ENCODE measurements at regions not wholly inside any gene's neighbourhood (a gene's known extent, or its start where the extent isn't known, plus 50 kb on each side); places are given as distances from the start of the nearest gene placed in this dataset.

- WGBS, 2 experiments (ENCODE audit: extremely low coverage in 2 of 2, insufficient read length in 1 of 2): no CpG with 5 or more reads among the region's 8 CpGs
- ChIA-PET POLR2A (ENCODE audit: unreplicated experiment) (no interaction called here), CTCF (no interaction called here)
- Histone ChIP-seq H4K8ac (ENCODE audit: low read depth in 2 of 2, low read length in 2 of 2) (no peak overlapping the region), H2BK5ac (ENCODE audit: low read depth, low read length, poor library complexity, severe bottlenecking) (no peak overlapping the region), H4K5ac (ENCODE audit: low read depth, low read length) (no peak overlapping the region), H3K23ac (ENCODE audit: low read depth, low read length) (no peak overlapping the region), H3K4me1 (ENCODE audit: control insufficient read depth, insufficient read depth, low read length) (no peaks in the 10 kb centered on the region), H3K18ac (ENCODE audit: low read depth, low read length) (no peak overlapping the region), H3K9ac (ENCODE audit: low read depth, low read length) (no peak overlapping the region), H3K56ac (ENCODE audit: extremely low read depth, insufficient read depth, low read length) (no peak overlapping the region), H3K27me3 (ENCODE audit: control insufficient read depth, insufficient read depth, low read length) (no peaks in the 10 kb centered on the region), H3K4me2 (ENCODE audit: low read depth, low read length) (no peak overlapping the region), H3K79me1 (ENCODE audit: low read depth in 1 of 2, low read length in 2 of 2) (no peaks in the 10 kb centered on the region), H3K14ac (replicated peaks; ENCODE audit: low read depth, low read length) (no peak overlapping the region), H3K4ac (ENCODE audit: low read depth, low read length) (no peak overlapping the region), H2BK120ac (ENCODE audit: low read depth, low read length) (no peak overlapping the region), H3K36me3 (ENCODE audit: control insufficient read depth, insufficient read depth, low read length) (no peaks in the 10 kb centered on the region), H2BK15ac (ENCODE audit: low read depth, low read length) (no peak overlapping the region), H4K91ac (ENCODE audit: insufficient read depth, low read depth, low read length) (no peak overlapping the region), H2AK9ac (replicated peaks; ENCODE audit: low read depth, low read length, poor library complexity) (no peak overlapping the region), H2BK20ac (ENCODE audit: low read depth, low read length) (no peak overlapping the region), H3K9me1 (ENCODE audit: insufficient read depth, low read length) (no peaks in the 10 kb centered on the region), H4K20me1 (ENCODE audit: insufficient read depth, low read length) (no peaks in the 10 kb centered on the region), H2AK5ac (ENCODE audit: low read depth, low read length) (no peak overlapping the region), H3K27ac (ENCODE audit: insufficient read depth, low read length) (no peak overlapping the region), H2AFZ (replicated peaks; ENCODE audit: low read length, poor library complexity) (no peak overlapping the region), H3K4me3 (ENCODE audit: insufficient read depth, low read depth, low read length) (no peak overlapping the region), H3K9me3 (ENCODE audit: control insufficient read depth, insufficient read depth, low read length) (peaks cover 35% of the 10 kb centered on the region)
- dilution Hi-C loops (cut with HindIII; ENCODE audit: low sequenced_read_pairs, unreplicated experiment): no loop called here
- TF ChIP-seq BHLHE40 (IDR thresholded peaks at IDR 0.05; ENCODE audit: low read depth, low read length) (no peak), ELK1 (IDR thresholded peaks at IDR 0.05; ENCODE audit: borderline replicate concordance, low read depth, low read length) (no peak), MAFK (IDR thresholded peaks at IDR 0.05; ENCODE audit: low read depth, low read length) (no peak), RCOR1 (IDR thresholded peaks at IDR 0.05; ENCODE audit: insufficient replicate concordance, low read length) (no peak), MAZ (IDR thresholded peaks at IDR 0.05; ENCODE audit: borderline replicate concordance, low read depth, low read length) (no peak), CHD1 (IDR thresholded peaks at IDR 0.05; ENCODE audit: low read depth, low read length) (no peak), RFX5 (IDR thresholded peaks at IDR 0.05; ENCODE audit: low read depth, low read length) (no peak), NFE2L2 (IDR thresholded peaks at IDR 0.05; ENCODE audit: low read depth, low read length) (no peak), FOS (IDR thresholded peaks at IDR 0.05; ENCODE audit: low read depth, low read length) (no peak)
- ATAC-seq (ENCODE audit: low read depth) (no peak), DNase-seq (no peak)
- in situ Hi-C loops (cut with MboI; ENCODE audit: low sequenced_read_pairs): no loop called here
- intact Hi-C loops (cut with micrococcal nuclease): no loop called here
- BruUV-seq (replicated peaks): no TSS peak
These were observed 239.2 kb downstream of the BCL11B start for GRCh38 chr14:99032759-99033158.

Data from IMR-90 (cell line).